Neural progenitor cell (in vitro differentiated cells): ENCODE measurements at regions not wholly inside any gene's neighbourhood (a gene's known extent, or its start where the extent isn't known, plus 50 kb on each side); places are given as distances from the start of the nearest gene placed in this dataset.

Experiments used
- DNase-seq: peaks from one replicate; pipeline ENCODE4 v3.0.0-alpha.2; 2016; ENCODE audit warnings: low spot score
- H2AFZ ChIP-seq: fragments of 200-600 bp; sonication (generic); replicated peaks from 2 replicates; pipeline ENCODE4 v1.6.1; 2016; ENCODE audit warnings: antibody characterized with exemption
- H3F3A ChIP-seq: fragments of 200-600 bp; sonication (generic); 2 replicates; pipeline ENCODE4 v1.6.1; 2016; ENCODE audit warnings: antibody characterized with exemption, low read depth
- H3K27ac ChIP-seq: fragments of 200-600 bp; sonication (generic); 2 replicates; pipeline ENCODE4 v1.5.1; 2016; ENCODE audit warnings: mild to moderate bottlenecking
- H3K27me3 ChIP-seq: fragments of 200-600 bp; sonication (generic); 2 replicates; pipeline ENCODE4 v1.6.1; 2016; ENCODE audit warnings: mild to moderate bottlenecking, moderate library complexity
- H3K36me3 ChIP-seq: fragments of 200-600 bp; sonication (generic); 2 replicates; pipeline ENCODE4 v1.5.1; 2016
- H3K4me1 ChIP-seq: fragments of 200-600 bp; sonication (generic); 2 replicates; pipeline ENCODE4 v1.6.1; 2016; ENCODE audit warnings: mixed run types
- H3K4me2 ChIP-seq: fragments of 200-600 bp; sonication (generic); 2 replicates; pipeline ENCODE4 v1.6.1; 2016
- H3K4me3 ChIP-seq: fragments of 200-600 bp; sonication (generic); 2 replicates; pipeline ENCODE4 v1.5.1; 2016
- H3K79me2 ChIP-seq: fragments of 200-600 bp; sonication (generic); 2 replicates; pipeline ENCODE4 v1.6.1; 2016; ENCODE audit warnings: low read depth
- H3K9ac ChIP-seq: fragments of 200-600 bp; sonication (generic); 2 replicates; pipeline ENCODE4 v1.6.1; 2016
- H3K9me3 ChIP-seq: fragments of 200-600 bp; sonication (generic); 2 replicates; pipeline ENCODE4 v1.5.1; 2016; ENCODE audit warnings: low read depth
- H4K20me1 ChIP-seq: fragments of 200-600 bp; sonication (generic); 2 replicates; pipeline ENCODE4 v1.6.1; 2016; ENCODE audit warnings: low read depth
- H3K27ac Mint-ChIP-seq: 3 replicates; pipeline ENCODE4 v1.8.0; 2021; ENCODE audit warnings: mixed read lengths
- H3K27me3 Mint-ChIP-seq: 2 replicates; pipeline ENCODE4 v1.8.0; 2022; ENCODE audit warnings: low read depth, mild to moderate bottlenecking, inconsistent platforms, moderate library complexity, mixed read lengths; ENCODE audit not compliant: insufficient read depth
- H3K36me3 Mint-ChIP-seq: 3 replicates; pipeline ENCODE4 v1.8.0; 2021; ENCODE audit warnings: mixed read lengths
- H3K4me1 Mint-ChIP-seq: 3 replicates; pipeline ENCODE4 v1.8.0; 2021; ENCODE audit warnings: mixed read lengths
- H3K4me3 Mint-ChIP-seq: 3 replicates; pipeline ENCODE4 v1.8.0; 2021; ENCODE audit warnings: mild to moderate bottlenecking, moderate library complexity, mixed read lengths
- H3K9me3 Mint-ChIP-seq: 3 replicates; pipeline ENCODE4 v1.8.0; 2020; ENCODE audit warnings: mixed read lengths
- CTCF ChIP-seq: fragments of 200-600 bp; sonication (generic); IDR thresholded peaks from 2 replicates; pipeline ENCODE4 v1.5.1; 2017; ENCODE audit warnings: antibody characterized with exemption, mild to moderate bottlenecking
- EZH2 ChIP-seq: fragments of 200-600 bp; sonication (generic); IDR thresholded peaks from 2 replicates; pipeline ENCODE4 v1.6.1; 2017; ENCODE audit warnings: antibody characterized with exemption, mild to moderate bottlenecking, moderate library complexity
- EZH2phosphoT487 ChIP-seq: fragments of 200-600 bp; sonication (generic); IDR thresholded peaks from 2 replicates; pipeline ENCODE4 v1.6.1; 2017; ENCODE audit warnings: antibody characterized with exemption

GRCh38 chr5:167305591-167306213 lies 985.7 kb upstream of the WWC1 start:
- TF ChIP-seq CTCF (no peak), EZH2phosphoT487 (no peak), EZH2 (no peak)
- H3K9me3 ChIP-seq, result no peaks in the 10 kb centered on the region
- Mint-ChIP-seq H3K4me3 (no peak overlapping the region), H3K36me3 (no peaks in the 10 kb centered on the region), H3K4me1 (peaks cover 60% of the 10 kb centered on the region), H3K27ac (peak overlapping the region; percentile 24), H3K9me3 (peaks cover 4% of the 10 kb centered on the region), H3K27me3 (peaks cover 5% of the 10 kb centered on the region)
- H3K79me2 ChIP-seq, result no peaks in the 10 kb centered on the region
- H4K20me1 ChIP-seq, result no peaks in the 10 kb centered on the region
- H3K9ac ChIP-seq, result no peak overlapping the region
- peak overlapping the region; percentile 62 for H3K4me2 ChIP-seq
- DNase-seq, result no peak
- H3K27ac ChIP-seq, result no peak overlapping the region
- peaks cover 14% of the 10 kb centered on the region for H3F3A ChIP-seq
- H3K36me3 ChIP-seq, result no peaks in the 10 kb centered on the region
- peaks cover 40% of the 10 kb centered on the region for H3K4me1 ChIP-seq
- H3K27me3 ChIP-seq, result no peaks in the 10 kb centered on the region
- no peak overlapping the region for H2AFZ ChIP-seq
- no peak overlapping the region for H3K4me3 ChIP-seq

DNA sequence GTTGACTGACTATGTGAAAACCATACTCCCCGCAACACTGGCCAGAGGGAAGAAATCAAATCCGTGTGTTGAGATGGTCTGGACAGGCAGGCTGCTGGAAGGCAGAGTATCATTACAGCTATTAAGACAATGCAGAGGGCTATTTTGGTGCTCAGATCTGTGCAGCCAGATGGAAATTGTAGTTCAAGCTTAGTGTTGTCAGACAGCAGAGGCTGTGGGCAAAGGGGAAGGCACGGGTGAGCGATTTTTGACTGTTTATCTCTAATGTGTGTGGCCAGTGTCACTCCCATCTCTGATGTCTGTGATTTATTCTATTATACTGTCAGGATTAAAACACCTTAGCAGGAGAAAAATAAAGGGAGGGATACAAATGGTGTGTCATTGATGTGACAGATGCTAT lies 984.4 kb upstream of the WWC1 start:
- TF ChIP-seq EZH2 (no peak), EZH2phosphoT487 (no peak), CTCF (no peak)
- Histone ChIP-seq H2AFZ (no peak overlapping the region), H3K27me3 (no peaks in the 10 kb centered on the region), H3K9me3 (no peaks in the 10 kb centered on the region), H3F3A (peaks cover 14% of the 10 kb centered on the region), H3K79me2 (no peaks in the 10 kb centered on the region), H3K36me3 (no peaks in the 10 kb centered on the region), H3K4me3 (no peak overlapping the region), H4K20me1 (no peaks in the 10 kb centered on the region), H3K27ac (no peak overlapping the region), H3K9ac (no peak overlapping the region), H3K4me2 (no peak overlapping the region), H3K4me1 (peaks cover 40% of the 10 kb centered on the region)
- Mint-ChIP-seq H3K4me1 (peaks cover 55% of the 10 kb centered on the region), H3K36me3 (no peaks in the 10 kb centered on the region), H3K27ac (peak overlapping the region; percentile 62), H3K4me3 (no peak overlapping the region), H3K27me3 (peaks cover 1% of the 10 kb centered on the region), H3K9me3 (peaks cover 1% of the 10 kb centered on the region)
- DNase-seq, result no peak

- Histone ChIP-seq H2AFZ (no peak overlapping the region), H3K27ac (no peak overlapping the region), H3K4me1 (peaks cover 35% of the 10 kb centered on the region), H3K9me3 (no peaks in the 10 kb centered on the region), H3K4me2 (no peak overlapping the region), H3K27me3 (no peaks in the 10 kb centered on the region), H3K9ac (no peak overlapping the region), H4K20me1 (no peaks in the 10 kb centered on the region), H3K36me3 (no peaks in the 10 kb centered on the region), H3K4me3 (no peak overlapping the region), H3F3A (peaks cover 14% of the 10 kb centered on the region), H3K79me2 (no peaks in the 10 kb centered on the region)
- H3K36me3 Mint-ChIP-seq, result no peaks in the 10 kb centered on the region
- no peak overlapping the region for H3K4me3 Mint-ChIP-seq
- no peak overlapping the region for H3K27ac Mint-ChIP-seq
- TF ChIP-seq EZH2 (no peak), CTCF (no peak), EZH2phosphoT487 (no peak)
- no peak for DNase-seq
- H3K27me3 Mint-ChIP-seq, result no peaks in the 10 kb centered on the region
- H3K9me3 Mint-ChIP-seq, result no peaks in the 10 kb centered on the region
- H3K4me1 Mint-ChIP-seq, result peaks cover 46% of the 10 kb centered on the region
Measured at GRCh38 chr5:167308466-167308865, 983.0 kb upstream of the WWC1 start.
